ENCODE measurements at regions not wholly inside any gene's neighbourhood (a gene's known extent, or its start where the extent isn't known, plus 50 kb on each side); places are given as distances from the start of the nearest gene placed in this dataset.

GRCh38 chr13:73674570-73674969 lies 459.6 kb downstream of the KLF12 start:
- TF ChIP-seq POLR2A (IDR thresholded peaks at IDR 0.05; ENCODE audit: low read depth) = no peak
- no peak for TF ChIP-seq CTCF (IDR thresholded peaks at IDR 0.05)

Measured in esophagus muscularis mucosa (tissue), 3 donors.